SK-N-SH (cell line): ENCODE measurements at regions not wholly inside any gene's neighbourhood (a gene's known extent, or its start where the extent isn't known, plus 50 kb on each side); places are given as distances from the start of the nearest gene placed in this dataset.

Source experiments
- CTCF ChIA-PET: fragments of 300-600, 350-600 bp; formaldehyde crosslinking; extraction: SDS; loops from one replicate; lab custom pipeline; 2021; lab: Yijun Ruan, JAX
- POLR2A ChIA-PET: fragments of 350-600 bp; sonication (Branson Sonifier 250); formaldehyde crosslinking; extraction: SDS; loops from one replicate; lab custom pipeline; 2020; ENCODE audit warnings: antibody characterized with exemption, inconsistent platforms; lab: Yijun Ruan, JAX
- DNase-seq: peaks from one replicate; pipeline ENCODE4 v3.0.0; 2012
- H2AFZ ChIP-seq: fragments of 200-600 bp; sonication (generic); 2 replicates; pipeline ENCODE4 v1.8.1; 2016; ENCODE audit warnings: antibody characterized with exemption, mild to moderate bottlenecking, low read depth
- H3F3A ChIP-seq: fragments of 200-600 bp; sonication (generic); replicated peaks from 2 replicates; pipeline ENCODE3; 2016; ENCODE audit warnings: antibody characterized with exemption, mild to moderate bottlenecking; ENCODE audit not compliant: insufficient read depth
- H3K27ac ChIP-seq, 2 experiments: fragments of 200-500 bp in 1 of 2; fragments of 200-600 bp in 1 of 2; sonication (Bioruptor generic) in 1 of 2; sonication (generic), shearing (Covaris generic) in 1 of 2; 2 replicates each; pipeline versions ENCODE4 v1.5.1 to v1.6.1; 2014 to 2016; ENCODE audit warnings: low read depth in 2 of 2, inconsistent platforms in 1 of 2, low read length in 1 of 2, mild to moderate bottlenecking in 1 of 2, mixed read lengths in 1 of 2
- H3K27me3 ChIP-seq: fragments of 200-600 bp; sonication (generic), shearing (Covaris generic); 2 replicates; pipeline ENCODE4 v1.6.1; 2016; ENCODE audit warnings: mixed run types; ENCODE audit not compliant: insufficient read depth
- H3K36me3 ChIP-seq, 2 experiments: fragments of 200-500 bp in 1 of 2; fragments of 200-600 bp in 1 of 2; sonication (Bioruptor generic) in 1 of 2; sonication (generic) in 1 of 2; replicated peaks in 1 of 2; 2 replicates each; pipeline versions ENCODE3 to v1.5.1; 2014 to 2016; ENCODE audit warnings: low read length in 1 of 2, mild to moderate bottlenecking in 1 of 2; ENCODE audit not compliant: insufficient read depth in 2 of 2, control insufficient read depth in 1 of 2
- H3K4me1 ChIP-seq, 2 experiments: fragments of 200-500 bp in 1 of 2; fragments of 200-600 bp in 1 of 2; sonication (Bioruptor generic) in 1 of 2; sonication (generic), shearing (Covaris generic) in 1 of 2; 2 replicates each; pipeline versions ENCODE4 v1.5.1 to v1.6.1; 2014 to 2016; ENCODE audit warnings: low read depth in 1 of 2, low read length in 1 of 2, mixed run types in 1 of 2; ENCODE audit not compliant: insufficient read depth in 2 of 2, control insufficient read depth in 1 of 2
- H3K4me2 ChIP-seq: fragments of 200-600 bp; sonication (generic), shearing (Covaris generic); 2 replicates; pipeline ENCODE4 v1.6.1; 2017; ENCODE audit warnings: mixed run types
- H3K4me3 ChIP-seq, 2 experiments: fragments of 200-500 bp in 1 of 2; fragments of 200-600 bp in 1 of 2; sonication (Bioruptor generic) in 1 of 2; sonication (generic), shearing (Covaris generic) in 1 of 2; 2 replicates each; pipeline versions ENCODE4 v1.5.1 to v1.8.1; 2014 to 2016; ENCODE audit warnings: low read depth in 2 of 2, inconsistent platforms in 1 of 2, low read length in 1 of 2, mild to moderate bottlenecking in 1 of 2, mixed read lengths in 1 of 2, moderate library complexity in 1 of 2
- H3K79me2 ChIP-seq: fragments of 200-600 bp; sonication (generic); 2 replicates; pipeline ENCODE4 v1.8.1; 2017; ENCODE audit warnings: mild to moderate bottlenecking; ENCODE audit not compliant: insufficient read depth
- H3K9ac ChIP-seq: fragments of 200-600 bp; sonication (generic); 2 replicates; pipeline ENCODE4 v1.6.1; 2017; ENCODE audit warnings: mixed run types
- H3K9me2 ChIP-seq: fragments of 200-600 bp; sonication (generic); 2 replicates; pipeline ENCODE4 v1.6.1; 2017; ENCODE audit warnings: mixed run types
- H3K9me3 ChIP-seq: fragments of 200-600 bp; sonication (generic); 2 replicates; pipeline ENCODE4 v1.6.1; 2017; ENCODE audit warnings: mixed run types, mild to moderate bottlenecking, moderate library complexity
- H4K20me1 ChIP-seq: fragments of 200-600 bp; sonication (generic); 2 replicates; pipeline ENCODE4 v1.6.1; 2017; ENCODE audit warnings: mild to moderate bottlenecking, mixed run types; ENCODE audit not compliant: insufficient read depth
- CHD2 ChIP-seq: fragments of 150-350 bp; IDR thresholded peaks from 2 replicates; pipeline ENCODE4 v1.6.1; 2018; ENCODE audit warnings: low read length; ENCODE audit not compliant: partially characterized antibody
- EP300 ChIP-seq, 2 experiments: IDR thresholded peaks; 2 replicates each; pipeline versions ENCODE4 v1.4.0 to v1.6.1; 2012; ENCODE audit warnings: borderline replicate concordance in 1 of 2, low read depth in 1 of 2, low read length in 1 of 2
- FOSL2 ChIP-seq: IDR thresholded peaks from 2 replicates; pipeline ENCODE4 v1.4.0; 2012; ENCODE audit warnings: low read depth, mild to moderate bottlenecking, moderate library complexity, borderline replicate concordance
- GABPA ChIP-seq: IDR thresholded peaks from 2 replicates; pipeline ENCODE4 v1.4.0; 2012; ENCODE audit warnings: low read depth, mild to moderate bottlenecking
- GATA2 ChIP-seq: sonication (generic); formaldehyde crosslinking; IDR thresholded peaks from 2 replicates; pipeline ENCODE4 v1.5.0; 2020; ENCODE audit warnings: mild to moderate bottlenecking, missing genetic modification reagents
- JUND ChIP-seq: IDR thresholded peaks from 2 replicates; pipeline ENCODE4 v1.4.0; 2012
- MEF2A ChIP-seq: IDR thresholded peaks from 2 replicates; pipeline ENCODE4 v1.4.0; 2012; ENCODE audit warnings: low read depth, borderline replicate concordance
- RCOR1 ChIP-seq: fragments of 150-350 bp; IDR thresholded peaks from 2 replicates; pipeline ENCODE4 v1.6.1; 2017; ENCODE audit warnings: antibody characterized with exemption, low read length
- SMC3 ChIP-seq: IDR thresholded peaks from 2 replicates; pipeline ENCODE4 v1.6.1; 2012; ENCODE audit warnings: low read depth, low read length, improper control_type of control experiment
- TCF12 ChIP-seq: IDR thresholded peaks from 2 replicates; pipeline ENCODE4 v1.4.0; 2012
- TEAD4 ChIP-seq: IDR thresholded peaks from 2 replicates; pipeline ENCODE4 v1.4.0; 2012; ENCODE audit warnings: mild to moderate bottlenecking, borderline replicate concordance; ENCODE audit not compliant: insufficient read depth
- YY1 ChIP-seq: IDR thresholded peaks from 2 replicates; pipeline ENCODE4 v1.4.0; 2012; ENCODE audit warnings: low read depth, mild to moderate bottlenecking
- WGBS: methylation state at CpG from one replicate; pipeline ENCODE4 v1.1.6; 2017; ENCODE audit warnings: low lambda C conversion rate; 5-methylcytosine and 5-hydroxymethylcytosine counted together
- TF ChIP-seq, protein P1 (sequence below): IDR thresholded peaks from 2 replicates; pipeline ENCODE4; 2012
- TF ChIP-seq, protein P2 (sequence below): fragments of 150-350 bp; IDR thresholded peaks from 2 replicates; pipeline ENCODE4 v1.6.1; 2016; ENCODE audit warnings: mild to moderate bottlenecking, low read depth, low read length
- TF ChIP-seq, protein P3 (sequence below): IDR thresholded peaks from 2 replicates; pipeline ENCODE4 v1.4.0; 2012; ENCODE audit warnings: low read depth, borderline replicate concordance
- TF ChIP-seq, protein P4 (sequence below): IDR thresholded peaks from 2 replicates; pipeline ENCODE4 v1.6.1; 2012; ENCODE audit warnings: mild to moderate bottlenecking, low read depth, low read length, moderate library complexity

DNA sequence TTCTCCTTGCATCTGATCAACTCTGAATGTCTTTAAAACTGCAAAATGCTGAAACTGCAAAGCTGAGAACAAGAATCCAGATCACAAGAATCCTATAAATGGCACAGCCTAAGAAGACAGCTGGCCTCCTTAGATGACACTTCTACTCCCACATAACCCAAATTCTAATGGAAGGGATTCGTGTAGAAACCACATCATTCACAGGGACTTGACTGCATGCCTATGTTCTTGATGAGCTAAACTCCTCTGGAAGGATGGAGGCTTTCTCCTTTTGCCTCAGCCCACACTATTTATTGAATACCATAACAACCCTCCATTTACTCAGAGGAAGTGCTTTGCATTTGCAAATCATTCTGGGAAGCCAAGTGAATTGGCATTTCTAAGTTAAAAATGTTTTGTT is 252.5 kb upstream of the VWC2 start:
- ChIA-PET CTCF (no interaction called here), POLR2A (no interaction called here)
- H2AFZ ChIP-seq, result no peak overlapping the region
- no peaks in the 10 kb centered on the region for H3K9me2 ChIP-seq
- H3F3A ChIP-seq, result no peaks in the 10 kb centered on the region
- no peaks in the 10 kb centered on the region for H3K4me1 ChIP-seq
- H3K4me3 ChIP-seq, result no peak overlapping the region
- H3K27me3 ChIP-seq, result no peaks in the 10 kb centered on the region
- H3K9ac ChIP-seq, result no peak overlapping the region
- DNase-seq, result no peak
- H3K4me2 ChIP-seq, result no peak overlapping the region
- H4K20me1 ChIP-seq, result no peaks in the 10 kb centered on the region; the same call in 1 of the 2 replicates
- H3K79me2 ChIP-seq, result no peaks in the 10 kb centered on the region
- no peaks in the 10 kb centered on the region for H3K36me3 ChIP-seq
- H3K9me3 ChIP-seq, result no peaks in the 10 kb centered on the region
- H3K27ac ChIP-seq, result no peak overlapping the region
- TF ChIP-seq SMC3, result no peak
- no peak for TF ChIP-seq GABPA
- TF ChIP-seq, protein P1, sequence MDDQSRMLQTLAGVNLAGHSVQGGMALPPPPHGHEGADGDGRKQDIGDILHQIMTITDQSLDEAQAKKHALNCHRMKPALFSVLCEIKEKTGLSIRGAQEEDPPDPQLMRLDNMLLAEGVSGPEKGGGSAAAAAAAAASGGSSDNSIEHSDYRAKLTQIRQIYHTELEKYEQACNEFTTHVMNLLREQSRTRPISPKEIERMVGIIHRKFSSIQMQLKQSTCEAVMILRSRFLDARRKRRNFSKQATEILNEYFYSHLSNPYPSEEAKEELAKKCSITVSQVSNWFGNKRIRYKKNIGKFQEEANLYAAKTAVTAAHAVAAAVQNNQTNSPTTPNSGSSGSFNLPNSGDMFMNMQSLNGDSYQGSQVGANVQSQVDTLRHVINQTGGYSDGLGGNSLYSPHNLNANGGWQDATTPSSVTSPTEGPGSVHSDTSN, result no peak
- TF ChIP-seq GATA2 (CRISPR knock-in tag), result no peak
- TF ChIP-seq JUND, result no peak
- TF ChIP-seq MEF2A, result no peak
- no peak for TF ChIP-seq RCOR1
- TF ChIP-seq YY1, result no peak
- 5% methylated on average over 1 of the region's 1 CpG for WGBS

DNA sequence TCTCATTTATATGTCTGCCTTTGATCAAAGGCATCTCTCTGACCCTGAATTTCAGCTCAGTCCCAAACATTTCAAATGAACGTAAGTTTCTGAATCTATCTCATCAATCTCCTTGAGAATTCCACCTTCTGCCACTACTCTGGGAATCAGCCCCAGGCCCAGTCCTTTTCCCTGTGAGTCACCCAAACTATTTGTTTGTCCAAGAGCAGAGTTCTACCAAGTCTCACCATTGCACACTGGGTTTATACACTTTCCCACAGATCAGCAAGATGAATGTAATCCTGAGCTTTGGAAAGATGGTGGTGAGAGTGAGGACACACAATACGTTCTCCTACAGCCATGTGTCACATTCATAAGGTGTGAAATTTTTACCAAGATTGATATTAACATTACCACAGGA is 251.3 kb upstream of the VWC2 start:
- H3K9me3 ChIP-seq, result no peaks in the 10 kb centered on the region
- CTCF ChIA-PET, result no interaction called here
- H3K27me3 ChIP-seq, result no peaks in the 10 kb centered on the region
- no peak overlapping the region for H3K4me2 ChIP-seq
- no peak for DNase-seq
- H3K27ac ChIP-seq, result no peak overlapping the region
- POLR2A ChIA-PET, result no interaction called here
- TF ChIP-seq, protein P1, result no peak
- TF ChIP-seq TCF12 (no peak), GATA2 (CRISPR knock-in tag) (no peak), CHD2 (no peak), MEF2A (no peak), GABPA (no peak), FOSL2 (no peak), EP300 (IDR thresholded peaks at IDR 0.05; ENCODE audit: borderline replicate concordance in 1 of 2, low read depth in 1 of 2, low read length in 1 of 2) (no peak), RCOR1 (no peak), TEAD4 (no peak)
- TF ChIP-seq, protein P2, sequence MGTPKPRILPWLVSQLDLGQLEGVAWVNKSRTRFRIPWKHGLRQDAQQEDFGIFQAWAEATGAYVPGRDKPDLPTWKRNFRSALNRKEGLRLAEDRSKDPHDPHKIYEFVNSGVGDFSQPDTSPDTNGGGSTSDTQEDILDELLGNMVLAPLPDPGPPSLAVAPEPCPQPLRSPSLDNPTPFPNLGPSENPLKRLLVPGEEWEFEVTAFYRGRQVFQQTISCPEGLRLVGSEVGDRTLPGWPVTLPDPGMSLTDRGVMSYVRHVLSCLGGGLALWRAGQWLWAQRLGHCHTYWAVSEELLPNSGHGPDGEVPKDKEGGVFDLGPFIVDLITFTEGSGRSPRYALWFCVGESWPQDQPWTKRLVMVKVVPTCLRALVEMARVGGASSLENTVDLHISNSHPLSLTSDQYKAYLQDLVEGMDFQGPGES, result no peak
- TF ChIP-seq, protein P3, sequence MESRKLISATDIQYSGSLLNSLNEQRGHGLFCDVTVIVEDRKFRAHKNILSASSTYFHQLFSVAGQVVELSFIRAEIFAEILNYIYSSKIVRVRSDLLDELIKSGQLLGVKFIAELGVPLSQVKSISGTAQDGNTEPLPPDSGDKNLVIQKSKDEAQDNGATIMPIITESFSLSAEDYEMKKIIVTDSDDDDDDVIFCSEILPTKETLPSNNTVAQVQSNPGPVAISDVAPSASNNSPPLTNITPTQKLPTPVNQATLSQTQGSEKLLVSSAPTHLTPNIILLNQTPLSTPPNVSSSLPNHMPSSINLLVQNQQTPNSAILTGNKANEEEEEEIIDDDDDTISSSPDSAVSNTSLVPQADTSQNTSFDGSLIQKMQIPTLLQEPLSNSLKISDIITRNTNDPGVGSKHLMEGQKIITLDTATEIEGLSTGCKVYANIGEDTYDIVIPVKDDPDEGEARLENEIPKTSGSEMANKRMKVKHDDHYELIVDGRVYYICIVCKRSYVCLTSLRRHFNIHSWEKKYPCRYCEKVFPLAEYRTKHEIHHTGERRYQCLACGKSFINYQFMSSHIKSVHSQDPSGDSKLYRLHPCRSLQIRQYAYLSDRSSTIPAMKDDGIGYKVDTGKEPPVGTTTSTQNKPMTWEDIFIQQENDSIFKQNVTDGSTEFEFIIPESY, result no peak
- TF ChIP-seq, protein P4, sequence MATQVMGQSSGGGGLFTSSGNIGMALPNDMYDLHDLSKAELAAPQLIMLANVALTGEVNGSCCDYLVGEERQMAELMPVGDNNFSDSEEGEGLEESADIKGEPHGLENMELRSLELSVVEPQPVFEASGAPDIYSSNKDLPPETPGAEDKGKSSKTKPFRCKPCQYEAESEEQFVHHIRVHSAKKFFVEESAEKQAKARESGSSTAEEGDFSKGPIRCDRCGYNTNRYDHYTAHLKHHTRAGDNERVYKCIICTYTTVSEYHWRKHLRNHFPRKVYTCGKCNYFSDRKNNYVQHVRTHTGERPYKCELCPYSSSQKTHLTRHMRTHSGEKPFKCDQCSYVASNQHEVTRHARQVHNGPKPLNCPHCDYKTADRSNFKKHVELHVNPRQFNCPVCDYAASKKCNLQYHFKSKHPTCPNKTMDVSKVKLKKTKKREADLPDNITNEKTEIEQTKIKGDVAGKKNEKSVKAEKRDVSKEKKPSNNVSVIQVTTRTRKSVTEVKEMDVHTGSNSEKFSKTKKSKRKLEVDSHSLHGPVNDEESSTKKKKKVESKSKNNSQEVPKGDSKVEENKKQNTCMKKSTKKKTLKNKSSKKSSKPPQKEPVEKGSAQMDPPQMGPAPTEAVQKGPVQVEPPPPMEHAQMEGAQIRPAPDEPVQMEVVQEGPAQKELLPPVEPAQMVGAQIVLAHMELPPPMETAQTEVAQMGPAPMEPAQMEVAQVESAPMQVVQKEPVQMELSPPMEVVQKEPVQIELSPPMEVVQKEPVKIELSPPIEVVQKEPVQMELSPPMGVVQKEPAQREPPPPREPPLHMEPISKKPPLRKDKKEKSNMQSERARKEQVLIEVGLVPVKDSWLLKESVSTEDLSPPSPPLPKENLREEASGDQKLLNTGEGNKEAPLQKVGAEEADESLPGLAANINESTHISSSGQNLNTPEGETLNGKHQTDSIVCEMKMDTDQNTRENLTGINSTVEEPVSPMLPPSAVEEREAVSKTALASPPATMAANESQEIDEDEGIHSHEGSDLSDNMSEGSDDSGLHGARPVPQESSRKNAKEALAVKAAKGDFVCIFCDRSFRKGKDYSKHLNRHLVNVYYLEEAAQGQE, result no peak
- no peak overlapping the region for H3K9ac ChIP-seq
- H3F3A ChIP-seq, result no peaks in the 10 kb centered on the region
- H3K4me1 ChIP-seq, result no peaks in the 10 kb centered on the region
- no peaks in the 10 kb centered on the region for H3K36me3 ChIP-seq
- 3% methylated on average over 2 of the region's 2 CpGs for WGBS
- H3K4me3 ChIP-seq, result no peak overlapping the region
- H4K20me1 ChIP-seq, result no peaks in the 10 kb centered on the region; the same call in 1 of the 2 replicates
- no peaks in the 10 kb centered on the region for H3K79me2 ChIP-seq
- no peak overlapping the region for H2AFZ ChIP-seq
- no peaks in the 10 kb centered on the region for H3K9me2 ChIP-seq
